HepG2 (cell line): ENCODE measurements at regions not wholly inside any gene's neighbourhood (a gene's known extent, or its start where the extent isn't known, plus 50 kb on each side); places are given as distances from the start of the nearest gene placed in this dataset.

ENCODE experiments used
- ATAC-seq: fragments of 200-7000 bp; cut with Tn5 transposase; 3 replicates; pipeline ENCODE4 v1.9.1; 2020; ENCODE audit warnings: mild to moderate bottlenecking, moderate library complexity
- BruUV-seq: library from RNA; stranded (reverse); fragments of 400-500 nt; replicated peaks from 2 replicates; lab custom pipeline; 2021; lab: Mats Ljungman, UMichigan
- CTCF ChIA-PET: fragments of 300-600 bp; formaldehyde crosslinking; extraction: SDS; loops from one replicate; lab custom pipeline; 2021; ENCODE audit warnings: low total read pairs, inconsistent platforms, low intra/inter-chr PET ratio; lab: Yijun Ruan, JAX
- POLR2A ChIA-PET: fragments of 350-600 bp; sonication (Branson Sonifier 250); formaldehyde crosslinking; loops from one replicate; lab custom pipeline; 2020; ENCODE audit warnings: antibody characterized with exemption, inconsistent platforms; lab: Yijun Ruan, JAX
- DNase-seq: peaks from one replicate; pipeline ENCODE4 v3.0.0-alpha.2; 2015; ENCODE audit warnings: low spot score
- FAIRE-seq: peaks from 3 replicates; lab custom pipeline; 2011; peaks lifted over from hg19 to GRCh38; lab: Jason Lieb, UNC
- H2AFZ ChIP-seq: one replicate; pipeline ENCODE4 v1.6.1; 2011; ENCODE audit warnings: low read length, inconsistent platforms
- H3K27ac ChIP-seq: fragments of 300-600 bp; 3 replicates; pipeline ENCODE4 v1.8.0; 2011; ENCODE audit warnings: mixed run types, mild to moderate bottlenecking, mixed read lengths, low read length, inconsistent platforms; ENCODE audit not compliant: insufficient read depth; ENCODE audit errors: extremely low read length
- H3K27me3 ChIP-seq, 2 experiments: fragments of 200-600 bp in 1 of 2; 2 replicates in 1 of 2; 3 replicates in 1 of 2; pipeline versions ENCODE4 v1.6.0 to v1.8.0; 2011; ENCODE audit warnings: low read length in 2 of 2, mild to moderate bottlenecking in 2 of 2, moderate library complexity in 2 of 2, inconsistent platforms in 1 of 2; ENCODE audit not compliant: insufficient read depth in 2 of 2, control insufficient read depth in 1 of 2
- H3K36me3 ChIP-seq, 2 experiments: fragments of 200-600 bp in 1 of 2; replicated peaks in 1 of 2; 2 replicates in 1 of 2; 3 replicates in 1 of 2; pipeline versions ENCODE4 v1.5.1 to v1.8.0; 2011; ENCODE audit warnings: low read length in 2 of 2, inconsistent platforms in 1 of 2; ENCODE audit not compliant: insufficient read depth in 2 of 2, control insufficient read depth in 1 of 2
- H3K4me1 ChIP-seq: 2 replicates; pipeline ENCODE4 v1.5.1; 2012; ENCODE audit warnings: low read length, inconsistent platforms; ENCODE audit not compliant: insufficient read depth
- H3K4me2 ChIP-seq: 2 replicates; pipeline ENCODE4 v1.6.0; 2011; ENCODE audit warnings: low read depth, low read length, inconsistent platforms
- H3K4me3 ChIP-seq, 3 experiments: fragments of 200-600 bp in 1 of 3; sonication (generic), shearing (Covaris generic) in 1 of 3; replicated peaks in 1 of 3; 2 replicates each; pipeline ENCODE4 v1.5.1; 2011 to 2016; ENCODE audit warnings: low read length in 3 of 3, inconsistent platforms in 2 of 3, low read depth in 2 of 3, mild to moderate bottlenecking in 2 of 3, control low read depth in 1 of 3, mixed read lengths in 1 of 3; ENCODE audit not compliant: insufficient read depth in 1 of 3
- H3K79me2 ChIP-seq: one replicate; pipeline ENCODE4 v1.6.1; 2011; ENCODE audit warnings: low read length, inconsistent platforms; ENCODE audit not compliant: insufficient read depth
- H3K9ac ChIP-seq: 2 replicates; pipeline ENCODE4 v1.6.0; 2011; ENCODE audit warnings: mild to moderate bottlenecking, low read depth, low read length, inconsistent platforms; ENCODE audit not compliant: insufficient read depth
- H3K9me3 ChIP-seq: 2 replicates; pipeline ENCODE4 v1.5.1; 2012; ENCODE audit warnings: mild to moderate bottlenecking, low read length
- H4K20me1 ChIP-seq: 2 replicates; pipeline ENCODE4 v1.6.0; 2011; ENCODE audit warnings: inconsistent platforms, mild to moderate bottlenecking, low read length, moderate library complexity; ENCODE audit not compliant: insufficient read depth
- FUBP1 ChIP-seq: sonication (generic); formaldehyde crosslinking; IDR thresholded peaks from 2 replicates; pipeline ENCODE4 v1.5.1; 2020; ENCODE audit warnings: missing genetic modification reagents, mild to moderate bottlenecking, borderline replicate concordance
- GABPB1 ChIP-seq: IDR thresholded peaks from 2 replicates; pipeline ENCODE4 v1.6.1; 2016; ENCODE audit warnings: mild to moderate bottlenecking, missing genetic modification reagents, moderate library complexity, missing compliant biosample characterization
- GMEB1 ChIP-seq: sonication (generic); formaldehyde crosslinking; IDR thresholded peaks from 2 replicates; pipeline ENCODE4 v1.5.1; 2020; ENCODE audit warnings: missing genetic modification reagents, mild to moderate bottlenecking, borderline replicate concordance
- HOXA9 ChIP-seq: sonication (generic); formaldehyde crosslinking; IDR thresholded peaks from 2 replicates; pipeline ENCODE4 v1.8.1; 2022; ENCODE audit warnings: missing genetic modification reagents, mild to moderate bottlenecking, moderate library complexity, borderline replicate concordance
- IRX3 ChIP-seq: sonication (generic); formaldehyde crosslinking; IDR thresholded peaks from 2 replicates; pipeline ENCODE4 v1.8.1; 2023; ENCODE audit warnings: mild to moderate bottlenecking, low read depth, missing genetic modification reagents, borderline replicate concordance
- PHB2 ChIP-seq: fragments of 450-650 bp; IDR thresholded peaks from 2 replicates; pipeline ENCODE4 v1.6.1; 2018; ENCODE audit not compliant: partially characterized antibody
- RFXANK ChIP-seq: IDR thresholded peaks from 2 replicates; pipeline ENCODE4 v1.6.1; 2016
- SP140L ChIP-seq: sonication (generic); formaldehyde crosslinking; IDR thresholded peaks from 2 replicates; pipeline ENCODE4 v1.4.0; 2020; ENCODE audit warnings: missing genetic modification reagents, borderline replicate concordance
- THAP9 ChIP-seq: sonication (generic); formaldehyde crosslinking; IDR thresholded peaks from 2 replicates; pipeline ENCODE4; 2020; ENCODE audit warnings: missing genetic modification reagents, mild to moderate bottlenecking, borderline replicate concordance
- ZBTB8A ChIP-seq: sonication (generic); formaldehyde crosslinking; IDR thresholded peaks from 2 replicates; pipeline ENCODE4 v1.4.0; 2020; ENCODE audit warnings: mild to moderate bottlenecking, low read depth, missing genetic modification reagents, borderline replicate concordance
- ZFP36L2 ChIP-seq: sonication (generic); formaldehyde crosslinking; IDR thresholded peaks from 2 replicates; pipeline ENCODE4 v1.4.0; 2020; ENCODE audit warnings: missing genetic modification reagents
- ZNF136 ChIP-seq: sonication (generic); formaldehyde crosslinking; IDR thresholded peaks from 2 replicates; pipeline ENCODE4 v1.8.1; 2022; ENCODE audit warnings: low read depth, mild to moderate bottlenecking, moderate library complexity, missing genetic modification reagents
- ZNF557 ChIP-seq: sonication (generic); formaldehyde crosslinking; IDR thresholded peaks from 2 replicates; pipeline ENCODE4 v1.4.0; 2020; ENCODE audit warnings: missing genetic modification reagents
- ZNF569 ChIP-seq: sonication (generic); formaldehyde crosslinking; IDR thresholded peaks from 2 replicates; pipeline ENCODE4 v1.5.0; 2020; ENCODE audit warnings: mild to moderate bottlenecking, missing genetic modification reagents, moderate library complexity, borderline replicate concordance
- ZNF615 ChIP-seq: sonication (generic); formaldehyde crosslinking; IDR thresholded peaks from 2 replicates; pipeline ENCODE4 v1.5.0; 2020; ENCODE audit warnings: mild to moderate bottlenecking, missing genetic modification reagents, borderline replicate concordance
- ZNF672 ChIP-seq: sonication (generic); formaldehyde crosslinking; IDR thresholded peaks from 2 replicates; pipeline ENCODE4 v1.8.1; 2022; ENCODE audit warnings: missing genetic modification reagents
- WGBS: methylation state at CpG from one replicate; pipeline ENCODE4 v1.1.6; 2017; ENCODE audit warnings: low lambda C conversion rate; 5-methylcytosine and 5-hydroxymethylcytosine counted together
- in situ Hi-C: cut with HindIII; loops from 2 replicates; pipeline ENCODE4 v1.10.0; 2017; ENCODE audit warnings: low pct_unique_long_range_greater_than_20kb; ENCODE audit not compliant: extremely low pct_ligation_motif_present
- intact Hi-C: fragments of 100-400 bp; cut with micrococcal nuclease; formaldehyde crosslinking; loops from one replicate; pipeline ENCODE4 v1.10.0; 2022; ENCODE audit not compliant: unreplicated experiment

GRCh38 chr12:73342733-73343132 lies 1070.6 kb downstream of the TRHDE start:
- in situ Hi-C loops (no loop called here), intact Hi-C loops (no loop called here)
- H3K9me3 ChIP-seq = peaks cover 42% of the 10 kb centered on the region
- H4K20me1 ChIP-seq = no peaks in the 10 kb centered on the region
- ATAC-seq (no peak), FAIRE-seq (no peak), DNase-seq (no peak)
- no peak overlapping the region for H3K27ac ChIP-seq
- no peak overlapping the region for H2AFZ ChIP-seq
- CTCF ChIA-PET = no interaction called here
- BruUV-seq = no TSS peak
- no peak overlapping the region for H3K4me2 ChIP-seq
- H3K4me1 ChIP-seq = no peaks in the 10 kb centered on the region
- TF ChIP-seq HOXA9 (CRISPR knock-in tag) = no peak
- no peak for TF ChIP-seq ZNF557 (CRISPR knock-in tag)
- TF ChIP-seq PHB2 = no peak
- no peak for TF ChIP-seq THAP9 (CRISPR knock-in tag)
- no peak for TF ChIP-seq IRX3
- no peak for TF ChIP-seq ZNF672 (CRISPR knock-in tag)
- TF ChIP-seq GABPB1 = no peak
- TF ChIP-seq ZNF136 = no peak
- no peak for TF ChIP-seq ZBTB8A (CRISPR knock-in tag)
- no peak for TF ChIP-seq GMEB1 (CRISPR knock-in tag)
- TF ChIP-seq FUBP1 (CRISPR knock-in tag) = no peak
- TF ChIP-seq ZFP36L2 = no peak
- no peak for TF ChIP-seq ZNF569 (CRISPR knock-in tag)
- no peak for TF ChIP-seq ZNF615 (CRISPR knock-in tag)
- TF ChIP-seq SP140L (CRISPR knock-in tag) = no peak
- TF ChIP-seq RFXANK (CRISPR knock-in tag) = no peak
- WGBS = 0% methylated on average over 3 of the region's 3 CpGs
- H3K4me3 ChIP-seq = no peak overlapping the region
- no peaks in the 10 kb centered on the region for H3K79me2 ChIP-seq
- POLR2A ChIA-PET = no interaction called here
- no peak overlapping the region for H3K9ac ChIP-seq
- no peaks in the 10 kb centered on the region for H3K27me3 ChIP-seq
- H3K36me3 ChIP-seq = no peaks in the 10 kb centered on the region
